HUES64 (cell line): ENCODE measurements at regions not wholly inside any gene's neighbourhood (a gene's known extent, or its start where the extent isn't known, plus 50 kb on each side); places are given as distances from the start of the nearest gene placed in this dataset.

Experiments
- H3K27ac ChIP-seq: 2 replicates; pipeline ENCODE4 v1.7.0; 2013; ENCODE audit warnings: low read depth, low read length, inconsistent platforms
- H3K27me3 ChIP-seq: 2 replicates; pipeline ENCODE4 v1.6.1; 2013; ENCODE audit warnings: mild to moderate bottlenecking, low read length; ENCODE audit not compliant: insufficient read depth
- H3K36me3 ChIP-seq: 2 replicates; pipeline ENCODE4 v1.6.1; 2013; ENCODE audit warnings: mild to moderate bottlenecking, low read length; ENCODE audit not compliant: insufficient read depth
- H3K4me1 ChIP-seq: 2 replicates; pipeline ENCODE4 v1.6.1; 2013; ENCODE audit warnings: mild to moderate bottlenecking, low read length, moderate library complexity; ENCODE audit not compliant: insufficient read depth
- H3K4me3 ChIP-seq: 2 replicates; pipeline ENCODE4 v1.5.1; 2013; ENCODE audit warnings: mild to moderate bottlenecking, low read length, moderate library complexity
- H3K9ac ChIP-seq: 2 replicates; pipeline ENCODE4 v1.6.1; 2013; ENCODE audit warnings: mild to moderate bottlenecking, low read depth, low read length
- H3K9me3 ChIP-seq: 2 replicates; pipeline ENCODE4 v1.6.1; 2013; ENCODE audit warnings: low read depth, low read length; ENCODE audit not compliant: insufficient read depth
- WGBS: fragments of 150-250, 120-280 bp; methylation state at CpG from one replicate; pipeline ENCODE4 v1.1.7; 2013; ENCODE audit warnings: missing lambda C conversion rate; 5-methylcytosine and 5-hydroxymethylcytosine counted together

GRCh38 chr1:56216218-56216617 lies 363.1 kb downstream of the PLPP3 start:
- H3K27ac ChIP-seq, result no peak overlapping the region
- no peaks in the 10 kb centered on the region for H3K9me3 ChIP-seq
- H3K36me3 ChIP-seq, result no peaks in the 10 kb centered on the region
- 90% methylated on average over 4 of the region's 4 CpGs for WGBS
- no peak overlapping the region for H3K4me3 ChIP-seq
- no peaks in the 10 kb centered on the region for H3K4me1 ChIP-seq
- H3K9ac ChIP-seq, result no peak overlapping the region
- H3K27me3 ChIP-seq, result no peaks in the 10 kb centered on the region

GRCh38 chr1:56215771-56216170 lies 363.6 kb downstream of the PLPP3 start:
- H3K9ac ChIP-seq, result no peak overlapping the region
- no peaks in the 10 kb centered on the region for H3K9me3 ChIP-seq
- WGBS, result 94% methylated on average over 4 of the region's 4 CpGs
- H3K4me3 ChIP-seq, result no peak overlapping the region
- H3K4me1 ChIP-seq, result no peaks in the 10 kb centered on the region
- H3K27me3 ChIP-seq, result no peaks in the 10 kb centered on the region
- no peak overlapping the region for H3K27ac ChIP-seq
- H3K36me3 ChIP-seq, result no peaks in the 10 kb centered on the region

DNA sequence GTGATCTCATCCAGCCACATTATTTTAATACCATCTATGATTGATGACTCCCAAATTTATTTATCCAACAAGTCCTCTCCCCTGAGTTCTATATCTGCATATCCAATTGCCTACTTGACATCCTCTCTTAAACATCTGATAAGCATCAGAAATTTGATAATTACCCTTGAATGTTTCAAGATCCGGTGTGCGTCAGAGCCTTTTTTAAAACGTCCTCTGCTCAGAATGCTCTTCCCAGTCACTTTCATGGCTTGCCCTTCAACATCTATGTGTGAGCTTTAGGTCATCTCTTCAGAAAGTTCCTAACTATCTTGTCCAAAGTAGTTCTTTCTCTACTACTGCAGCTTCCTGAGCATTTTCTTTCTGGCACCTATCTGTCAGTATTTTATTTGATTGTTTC lies 364.3 kb downstream of the PLPP3 start:
- 94% methylated on average over 3 of the region's 3 CpGs for WGBS
- Histone ChIP-seq H3K27ac (no peak overlapping the region), H3K9me3 (no peaks in the 10 kb centered on the region), H3K36me3 (no peaks in the 10 kb centered on the region), H3K4me3 (no peak overlapping the region), H3K9ac (no peak overlapping the region), H3K4me1 (no peaks in the 10 kb centered on the region), H3K27me3 (no peaks in the 10 kb centered on the region)

GRCh38 chr1:56213068-56213467 lies 366.3 kb downstream of the PLPP3 start:
- H3K9ac ChIP-seq, result no peak overlapping the region
- no peak overlapping the region for H3K27ac ChIP-seq
- no peaks in the 10 kb centered on the region for H3K9me3 ChIP-seq
- no peaks in the 10 kb centered on the region for H3K36me3 ChIP-seq
- no peaks in the 10 kb centered on the region for H3K4me1 ChIP-seq
- no peaks in the 10 kb centered on the region for H3K27me3 ChIP-seq
- H3K4me3 ChIP-seq, result no peak overlapping the region

GRCh38 chr1:56212143-56212542 lies 367.2 kb downstream of the PLPP3 start:
- Histone ChIP-seq H3K27ac (no peak overlapping the region), H3K27me3 (no peaks in the 10 kb centered on the region), H3K9me3 (no peaks in the 10 kb centered on the region), H3K9ac (no peak overlapping the region), H3K4me3 (no peak overlapping the region), H3K36me3 (no peaks in the 10 kb centered on the region), H3K4me1 (no peaks in the 10 kb centered on the region)
- WGBS, result 80% methylated on average over 1 of the region's 2 CpGs

- whole genome bisulfite sequencing, result 88% methylated on average over 2 of the region's 2 CpGs
- no peaks in the 10 kb centered on the region for H3K9me3 ChIP-seq
- no peaks in the 10 kb centered on the region for H3K36me3 ChIP-seq
- H3K4me1 ChIP-seq, result no peaks in the 10 kb centered on the region
- H3K27ac ChIP-seq, result no peak overlapping the region
- no peak overlapping the region for H3K4me3 ChIP-seq
- no peaks in the 10 kb centered on the region for H3K27me3 ChIP-seq
- H3K9ac ChIP-seq, result no peak overlapping the region
Observed at GRCh38 chr1:56206391-56206790, 373.0 kb downstream of the PLPP3 start.

DNA sequence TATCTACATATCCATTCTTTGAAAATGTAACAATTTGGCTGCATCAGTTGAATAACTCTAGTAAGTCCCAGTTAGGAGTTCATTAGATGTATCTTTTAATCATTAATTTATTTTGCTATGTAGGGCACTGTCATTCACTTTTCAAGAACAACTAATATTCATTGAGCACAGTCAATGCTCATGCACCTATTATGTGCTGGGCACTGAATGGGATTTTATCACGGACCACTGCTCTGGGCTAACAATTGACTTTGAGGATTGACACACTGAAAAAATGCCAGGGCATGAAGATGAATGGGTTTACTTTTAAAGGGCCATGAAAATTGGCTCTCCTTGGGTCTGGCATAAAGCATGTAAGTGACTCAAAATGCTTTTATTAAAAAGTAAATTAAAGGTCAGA lies 375.2 kb downstream of the PLPP3 start:
- WGBS, result 93% methylated on average over 1 of the region's 1 CpG

GRCh38 chr1:56202796-56203492 lies 376.4 kb downstream of the PLPP3 start:
- no peaks in the 10 kb centered on the region for H3K9me3 ChIP-seq
- no peak overlapping the region for H3K27ac ChIP-seq
- 89% methylated on average over 4 of the region's 5 CpGs for WGBS
- no peak overlapping the region for H3K9ac ChIP-seq
- H3K4me3 ChIP-seq, result no peak overlapping the region
- H3K27me3 ChIP-seq, result no peaks in the 10 kb centered on the region
- H3K36me3 ChIP-seq, result no peaks in the 10 kb centered on the region
- H3K4me1 ChIP-seq, result no peaks in the 10 kb centered on the region

More for the DNA sequence above, 375.2 kb downstream of the PLPP3 start:
- Histone ChIP-seq H3K9ac (no peak overlapping the region), H3K36me3 (no peaks in the 10 kb centered on the region), H3K27ac (no peak overlapping the region), H3K4me1 (no peaks in the 10 kb centered on the region), H3K9me3 (no peaks in the 10 kb centered on the region), H3K27me3 (no peaks in the 10 kb centered on the region), H3K4me3 (no peak overlapping the region)

DNA sequence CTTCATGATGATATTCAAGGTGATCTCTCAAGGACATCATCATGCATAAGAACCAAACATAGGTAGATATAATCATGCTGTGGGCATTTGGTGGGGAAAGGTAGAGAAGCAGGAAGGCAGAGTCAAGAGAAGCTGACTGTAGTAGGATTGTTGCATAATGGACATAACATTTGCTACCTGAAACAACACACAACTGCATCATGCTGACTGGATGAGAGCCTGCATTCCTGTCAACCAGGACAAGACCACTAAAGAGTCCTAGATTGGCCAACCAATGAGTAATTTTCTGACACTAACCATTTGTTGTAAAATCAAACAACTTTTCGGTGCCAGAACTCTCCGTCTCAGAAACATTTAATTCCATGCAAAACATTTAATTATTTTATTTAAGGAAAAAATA lies 377.2 kb downstream of the PLPP3 start:
- H3K27ac ChIP-seq, result no peak overlapping the region
- WGBS, result 100% methylated on average over 2 of the region's 2 CpGs

GRCh38 chr1:56200896-56201295 lies 378.5 kb downstream of the PLPP3 start:
- H3K4me3 ChIP-seq, result no peak overlapping the region
- H3K27ac ChIP-seq, result no peak overlapping the region
- 93% methylated on average over 2 of the region's 2 CpGs for WGBS
- H3K9me3 ChIP-seq, result no peaks in the 10 kb centered on the region
- H3K4me1 ChIP-seq, result peaks cover 11% of the 10 kb centered on the region
- no peaks in the 10 kb centered on the region for H3K36me3 ChIP-seq
- no peaks in the 10 kb centered on the region for H3K27me3 ChIP-seq
- H3K9ac ChIP-seq, result no peak overlapping the region

More for the DNA sequence above, 377.2 kb downstream of the PLPP3 start:
- no peaks in the 10 kb centered on the region for H3K27me3 ChIP-seq
- H3K36me3 ChIP-seq, result no peaks in the 10 kb centered on the region
- peaks cover 2% of the 10 kb centered on the region for H3K4me1 ChIP-seq
- H3K4me3 ChIP-seq, result no peak overlapping the region
- H3K9me3 ChIP-seq, result no peaks in the 10 kb centered on the region
- no peak overlapping the region for H3K9ac ChIP-seq

- Histone ChIP-seq H3K4me3 (no peak overlapping the region), H3K27me3 (no peaks in the 10 kb centered on the region), H3K36me3 (no peaks in the 10 kb centered on the region), H3K9ac (no peak overlapping the region), H3K27ac (no peak overlapping the region), H3K9me3 (no peaks in the 10 kb centered on the region), H3K4me1 (peaks cover 11% of the 10 kb centered on the region)
- 83% methylated on average over 4 of the region's 4 CpGs for WGBS
Observed at GRCh38 chr1:56200442-56200841, 378.9 kb downstream of the PLPP3 start.

DNA sequence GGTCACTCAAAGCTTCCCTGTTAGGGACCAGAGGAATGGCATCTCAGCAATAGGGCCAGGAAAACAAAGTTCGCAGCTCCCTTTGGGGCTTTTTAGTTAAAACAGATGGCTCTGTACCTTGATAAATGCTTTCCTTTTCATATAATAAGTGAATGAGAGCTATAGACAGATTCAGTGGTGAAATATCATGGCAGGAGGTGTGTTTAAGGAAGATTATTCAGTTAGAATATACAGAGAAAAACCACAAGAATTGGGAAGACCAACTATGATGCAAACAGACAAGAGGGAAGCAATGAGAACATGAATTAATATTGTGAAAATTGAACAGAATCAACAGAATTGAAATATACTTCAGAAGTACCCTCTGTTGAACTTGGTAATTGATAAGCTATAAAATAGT lies 379.4 kb downstream of the PLPP3 start:
- WGBS, result 50% methylated on average over 1 of the region's 1 CpG
- no peak overlapping the region for H3K27ac ChIP-seq
- H3K27me3 ChIP-seq, result no peaks in the 10 kb centered on the region
- no peak overlapping the region for H3K9ac ChIP-seq
- no peak overlapping the region for H3K4me3 ChIP-seq
- H3K4me1 ChIP-seq, result peaks cover 11% of the 10 kb centered on the region
- no peaks in the 10 kb centered on the region for H3K9me3 ChIP-seq
- H3K36me3 ChIP-seq, result no peaks in the 10 kb centered on the region
